OCI-LY1 (cell line): ENCODE measurements at regions not wholly inside any gene's neighbourhood (a gene's known extent, or its start where the extent isn't known, plus 50 kb on each side); places are given as distances from the start of the nearest gene placed in this dataset.

Source experiments
- H2AFZ ChIP-seq: fragments of 200-600 bp; sonication (generic), shearing (Covaris generic); 2 replicates; pipeline ENCODE4 v1.6.0; 2014; ENCODE audit warnings: antibody characterized with exemption, mild to moderate bottlenecking, low read length
- H3F3A ChIP-seq: fragments of 200-600 bp; sonication (generic), shearing (Covaris generic); 2 replicates; pipeline ENCODE4 v1.6.0; 2014; ENCODE audit warnings: mild to moderate bottlenecking, antibody characterized with exemption, low read length, moderate library complexity; ENCODE audit not compliant: insufficient read depth
- H3K27ac ChIP-seq: fragments of 200-600 bp; sonication (generic); 2 replicates; pipeline ENCODE4 v1.5.1; 2014; ENCODE audit warnings: low read length, mixed run types, mild to moderate bottlenecking, low read depth; ENCODE audit not compliant: poor library complexity, severe bottlenecking
- H3K27me3 ChIP-seq: fragments of 200-600 bp; sonication (generic); 2 replicates; pipeline ENCODE4 v1.6.0; 2014; ENCODE audit warnings: antibody characterized with exemption, mild to moderate bottlenecking, low read length, moderate library complexity; ENCODE audit not compliant: insufficient read depth
- H3K36me3 ChIP-seq: fragments of 200-600 bp; sonication (generic); 2 replicates; pipeline ENCODE4 v1.6.1; 2014; ENCODE audit warnings: mild to moderate bottlenecking, antibody characterized with exemption, low read length, moderate library complexity, mixed read lengths; ENCODE audit not compliant: insufficient read depth
- H3K4me1 ChIP-seq: fragments of 200-600 bp; sonication (generic); 2 replicates; pipeline ENCODE4 v1.5.1; 2014; ENCODE audit warnings: mild to moderate bottlenecking, low read length, moderate library complexity; ENCODE audit not compliant: insufficient read depth, severe bottlenecking
- H3K4me2 ChIP-seq: fragments of 200-600 bp; sonication (generic), shearing (Covaris generic); 2 replicates; pipeline ENCODE4 v1.6.1; 2014; ENCODE audit warnings: low read length
- H3K4me3 ChIP-seq: fragments of 200-600 bp; sonication (generic); 2 replicates; pipeline ENCODE4 v1.5.1; 2014; ENCODE audit warnings: low read length, low read depth, mild to moderate bottlenecking, mixed read lengths; ENCODE audit not compliant: poor library complexity, severe bottlenecking
- H3K79me2 ChIP-seq: fragments of 200-600 bp; shearing (Covaris generic); 2 replicates; pipeline ENCODE4 v1.6.1; 2016; ENCODE audit warnings: mixed run types, low read length, mixed read lengths; ENCODE audit not compliant: insufficient read depth
- H3K9ac ChIP-seq: fragments of 200-600 bp; sonication (generic), shearing (Covaris generic); 2 replicates; pipeline ENCODE4 v1.6.1; 2014; ENCODE audit warnings: mild to moderate bottlenecking, low read length, mixed read lengths
- H3K9me2 ChIP-seq: fragments of 200-600 bp; sonication (generic), shearing (Covaris generic); 2 replicates; pipeline ENCODE4 v1.6.1; 2014; ENCODE audit warnings: low read depth, mild to moderate bottlenecking, low read length, mixed read lengths
- H3K9me3 ChIP-seq: fragments of 200-600 bp; shearing (Covaris generic); 2 replicates; pipeline ENCODE4 v1.6.1; 2014; ENCODE audit warnings: low read length, mixed read lengths
- H4K20me1 ChIP-seq: fragments of 200-600 bp; sonication (generic), shearing (Covaris generic); 2 replicates; pipeline ENCODE4 v1.6.0; 2016; ENCODE audit warnings: mild to moderate bottlenecking, low read length; ENCODE audit not compliant: insufficient read depth
- CTCF ChIP-seq: fragments of 200-600 bp; sonication (generic), shearing (Covaris generic); IDR thresholded peaks from 2 replicates; pipeline ENCODE4 v1.5.1; 2017; ENCODE audit warnings: mild to moderate bottlenecking, antibody characterized with exemption, low read length, moderate library complexity, mixed read lengths
- EZH2 ChIP-seq: fragments of 200-600 bp; sonication (generic), shearing (Covaris generic); IDR thresholded peaks from 2 replicates; pipeline ENCODE4 v1.8.0; 2017; ENCODE audit warnings: borderline replicate concordance, mixed run types, mild to moderate bottlenecking, antibody characterized with exemption, low read length, moderate library complexity, mixed read lengths

GRCh38 chr12:47356129-47356700 lies 276.5 kb upstream of the AMIGO2 start:
- Histone ChIP-seq H3K9me3 (0 out of 2 replicates have a peak, but pooled peaks cover 2% of the 10 kb centered on the region), H3K4me1 (peaks cover 45% of the 10 kb centered on the region), H3F3A (no peaks in the 10 kb centered on the region), H3K9ac (peak overlapping the region; percentile 29; the same call in 1 of the 2 replicates), H3K9me2 (no peaks in the 10 kb centered on the region), H3K4me3 (no peak overlapping the region), H3K36me3 (no peaks in the 10 kb centered on the region), H3K79me2 (no peaks in the 10 kb centered on the region), H3K27me3 (no peaks in the 10 kb centered on the region), H3K4me2 (peak overlapping the region; percentile 34), H4K20me1 (no peaks in the 10 kb centered on the region), H2AFZ (no peak overlapping the region), H3K27ac (peak overlapping the region; percentile 85)
- no peak for TF ChIP-seq EZH2
- no peak for TF ChIP-seq CTCF

DNA sequence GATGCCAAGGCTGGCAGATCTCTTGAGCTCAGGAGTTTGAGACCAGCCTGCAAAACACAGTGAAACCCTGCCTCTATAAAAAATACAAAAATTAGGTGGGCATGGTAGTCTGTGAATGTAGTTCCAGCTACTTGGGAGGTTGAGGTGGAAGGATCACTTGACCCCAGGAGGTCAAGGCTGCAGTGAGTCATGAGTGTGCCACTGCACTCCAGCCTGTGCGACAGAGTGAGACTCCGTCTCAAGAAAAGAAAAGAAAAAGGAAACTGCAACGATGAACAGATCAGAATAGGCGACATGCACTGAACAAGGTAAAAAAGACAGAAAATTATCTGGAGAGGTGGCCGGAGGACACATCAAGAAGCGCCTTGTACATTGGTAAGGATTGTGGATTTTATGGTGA lies 273.7 kb upstream of the AMIGO2 start:
- H3K27me3 ChIP-seq = no peaks in the 10 kb centered on the region
- H2AFZ ChIP-seq = no peak overlapping the region
- no peaks in the 10 kb centered on the region for H3K36me3 ChIP-seq
- no peaks in the 10 kb centered on the region for H4K20me1 ChIP-seq
- H3K4me1 ChIP-seq = peaks cover 41% of the 10 kb centered on the region
- no peak overlapping the region for H3K27ac ChIP-seq
- 0 out of 2 replicates have a peak, but pooled peaks cover 2% of the 10 kb centered on the region for H3K9me3 ChIP-seq
- H3K4me3 ChIP-seq = no peak overlapping the region
- TF ChIP-seq CTCF = no peak
- no peak for TF ChIP-seq EZH2
- no peak overlapping the region for H3K4me2 ChIP-seq
- no peaks in the 10 kb centered on the region for H3K79me2 ChIP-seq
- no peak overlapping the region for H3K9ac ChIP-seq
- no peaks in the 10 kb centered on the region for H3F3A ChIP-seq
- no peaks in the 10 kb centered on the region for H3K9me2 ChIP-seq

DNA sequence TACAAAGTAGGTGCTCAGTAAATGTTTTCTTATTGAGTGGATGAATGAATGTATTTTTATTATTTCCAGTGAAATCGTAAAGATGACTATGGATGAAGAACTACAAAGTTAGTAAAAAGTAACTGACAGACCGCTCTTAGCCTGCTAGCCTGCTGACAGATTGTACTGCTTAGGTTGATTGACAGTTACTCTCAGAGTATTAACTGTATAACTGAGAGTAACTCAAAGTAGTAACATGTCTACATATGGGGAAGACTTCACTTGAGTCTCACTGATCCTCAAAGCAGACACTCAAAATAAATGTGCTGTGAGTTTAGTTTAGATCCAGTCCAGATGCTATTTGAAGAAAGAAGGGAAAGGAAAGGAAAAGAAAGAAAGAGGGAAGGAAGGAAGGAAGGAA lies 272.3 kb upstream of the AMIGO2 start:
- Histone ChIP-seq H3K9me3 (0 out of 2 replicates have a peak, but pooled peaks cover 4% of the 10 kb centered on the region), H3K4me2 (no peak overlapping the region), H3K27ac (no peak overlapping the region), H3K9me2 (no peaks in the 10 kb centered on the region), H4K20me1 (no peaks in the 10 kb centered on the region), H3K27me3 (no peaks in the 10 kb centered on the region), H3F3A (no peaks in the 10 kb centered on the region), H3K4me1 (peaks cover 32% of the 10 kb centered on the region), H3K36me3 (no peaks in the 10 kb centered on the region), H3K4me3 (no peak overlapping the region), H3K79me2 (no peaks in the 10 kb centered on the region), H3K9ac (no peak overlapping the region), H2AFZ (no peak overlapping the region)
- TF ChIP-seq EZH2 (no peak), CTCF (no peak)
